ENCODE measurements at regions not wholly inside any gene's neighbourhood (a gene's known extent, or its start where the extent isn't known, plus 50 kb on each side); places are given as distances from the start of the nearest gene placed in this dataset.

- Histone ChIP-seq H3K9me3 (no peaks in the 10 kb centered on the region), H3K9me2 (no peaks in the 10 kb centered on the region), H3K4me1 (ENCODE audit: control insufficient read depth in 1 of 2, insufficient read depth in 2 of 2, low read depth in 1 of 2, low read length in 1 of 2) (no peaks in the 10 kb centered on the region), H3K27me3 (ENCODE audit: insufficient read depth) (no peaks in the 10 kb centered on the region; the same call in 1 of the 2 replicates), H3K9ac (no peak overlapping the region), H3K36me3 (replicated peaks in 1 of 2; ENCODE audit: control insufficient read depth in 1 of 2, insufficient read depth in 2 of 2, low read length in 1 of 2) (no peaks in the 10 kb centered on the region), H3F3A (replicated peaks; ENCODE audit: insufficient read depth) (no peaks in the 10 kb centered on the region), H4K20me1 (ENCODE audit: insufficient read depth) (no peaks in the 10 kb centered on the region), H3K79me2 (ENCODE audit: insufficient read depth) (no peaks in the 10 kb centered on the region), H3K27ac (ENCODE audit: low read depth in 2 of 2, low read length in 1 of 2) (no peak overlapping the region), H3K4me3 (ENCODE audit: low read depth in 2 of 2, low read length in 1 of 2) (no peak overlapping the region), H2AFZ (ENCODE audit: low read depth) (no peak overlapping the region), H3K4me2 (no peak overlapping the region)
- ChIA-PET POLR2A (no interaction called here), CTCF (no interaction called here)
- no peak for TF ChIP-seq EZH2phosphoT487 (IDR thresholded peaks at IDR 0.05; ENCODE audit: borderline replicate concordance, low read depth)
- TF ChIP-seq MEF2A (IDR thresholded peaks at IDR 0.05; ENCODE audit: borderline replicate concordance, low read depth), result no peak
- TF ChIP-seq, protein P1, sequence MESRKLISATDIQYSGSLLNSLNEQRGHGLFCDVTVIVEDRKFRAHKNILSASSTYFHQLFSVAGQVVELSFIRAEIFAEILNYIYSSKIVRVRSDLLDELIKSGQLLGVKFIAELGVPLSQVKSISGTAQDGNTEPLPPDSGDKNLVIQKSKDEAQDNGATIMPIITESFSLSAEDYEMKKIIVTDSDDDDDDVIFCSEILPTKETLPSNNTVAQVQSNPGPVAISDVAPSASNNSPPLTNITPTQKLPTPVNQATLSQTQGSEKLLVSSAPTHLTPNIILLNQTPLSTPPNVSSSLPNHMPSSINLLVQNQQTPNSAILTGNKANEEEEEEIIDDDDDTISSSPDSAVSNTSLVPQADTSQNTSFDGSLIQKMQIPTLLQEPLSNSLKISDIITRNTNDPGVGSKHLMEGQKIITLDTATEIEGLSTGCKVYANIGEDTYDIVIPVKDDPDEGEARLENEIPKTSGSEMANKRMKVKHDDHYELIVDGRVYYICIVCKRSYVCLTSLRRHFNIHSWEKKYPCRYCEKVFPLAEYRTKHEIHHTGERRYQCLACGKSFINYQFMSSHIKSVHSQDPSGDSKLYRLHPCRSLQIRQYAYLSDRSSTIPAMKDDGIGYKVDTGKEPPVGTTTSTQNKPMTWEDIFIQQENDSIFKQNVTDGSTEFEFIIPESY (IDR thresholded peaks at IDR 0.05; ENCODE audit: borderline replicate concordance, low read depth), result no peak
- no peak for TF ChIP-seq FOXM1 (IDR thresholded peaks at IDR 0.05; ENCODE audit: low read depth)
- no peak for TF ChIP-seq SIN3A (IDR thresholded peaks at IDR 0.05; ENCODE audit: borderline replicate concordance, low read depth, low read length)
- no peak for TF ChIP-seq REST (IDR thresholded peaks at IDR 0.05; ENCODE audit: low read depth, low read length)
- TF ChIP-seq, protein P2, sequence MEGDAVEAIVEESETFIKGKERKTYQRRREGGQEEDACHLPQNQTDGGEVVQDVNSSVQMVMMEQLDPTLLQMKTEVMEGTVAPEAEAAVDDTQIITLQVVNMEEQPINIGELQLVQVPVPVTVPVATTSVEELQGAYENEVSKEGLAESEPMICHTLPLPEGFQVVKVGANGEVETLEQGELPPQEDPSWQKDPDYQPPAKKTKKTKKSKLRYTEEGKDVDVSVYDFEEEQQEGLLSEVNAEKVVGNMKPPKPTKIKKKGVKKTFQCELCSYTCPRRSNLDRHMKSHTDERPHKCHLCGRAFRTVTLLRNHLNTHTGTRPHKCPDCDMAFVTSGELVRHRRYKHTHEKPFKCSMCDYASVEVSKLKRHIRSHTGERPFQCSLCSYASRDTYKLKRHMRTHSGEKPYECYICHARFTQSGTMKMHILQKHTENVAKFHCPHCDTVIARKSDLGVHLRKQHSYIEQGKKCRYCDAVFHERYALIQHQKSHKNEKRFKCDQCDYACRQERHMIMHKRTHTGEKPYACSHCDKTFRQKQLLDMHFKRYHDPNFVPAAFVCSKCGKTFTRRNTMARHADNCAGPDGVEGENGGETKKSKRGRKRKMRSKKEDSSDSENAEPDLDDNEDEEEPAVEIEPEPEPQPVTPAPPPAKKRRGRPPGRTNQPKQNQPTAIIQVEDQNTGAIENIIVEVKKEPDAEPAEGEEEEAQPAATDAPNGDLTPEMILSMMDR (IDR thresholded peaks at IDR 0.05), result no peak
- TF ChIP-seq FOXJ3 (CRISPR knock-in tag; IDR thresholded peaks at IDR 0.05), result no peak
- TF ChIP-seq NRF1 (IDR thresholded peaks at IDR 0.05; ENCODE audit: low read depth, low read length), result no peak
- no peak for TF ChIP-seq NFIC (IDR thresholded peaks at IDR 0.05; ENCODE audit: borderline replicate concordance)
- TF ChIP-seq GABPA (IDR thresholded peaks at IDR 0.05; ENCODE audit: low read depth), result no peak
- TF ChIP-seq, protein P3, sequence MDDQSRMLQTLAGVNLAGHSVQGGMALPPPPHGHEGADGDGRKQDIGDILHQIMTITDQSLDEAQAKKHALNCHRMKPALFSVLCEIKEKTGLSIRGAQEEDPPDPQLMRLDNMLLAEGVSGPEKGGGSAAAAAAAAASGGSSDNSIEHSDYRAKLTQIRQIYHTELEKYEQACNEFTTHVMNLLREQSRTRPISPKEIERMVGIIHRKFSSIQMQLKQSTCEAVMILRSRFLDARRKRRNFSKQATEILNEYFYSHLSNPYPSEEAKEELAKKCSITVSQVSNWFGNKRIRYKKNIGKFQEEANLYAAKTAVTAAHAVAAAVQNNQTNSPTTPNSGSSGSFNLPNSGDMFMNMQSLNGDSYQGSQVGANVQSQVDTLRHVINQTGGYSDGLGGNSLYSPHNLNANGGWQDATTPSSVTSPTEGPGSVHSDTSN (IDR thresholded peaks at IDR 0.05), result no peak
- no peak for TF ChIP-seq FOSL2 (IDR thresholded peaks at IDR 0.05; ENCODE audit: borderline replicate concordance, low read depth)
- no peak for DNase-seq
- 0% methylated on average over 2 of the region's 2 CpGs for WGBS (ENCODE audit: low lambda C conversion rate)
Measured at GRCh38 chr2:36123995-36124394, 231.6 kb upstream of the CRIM1 start.

Measured in SK-N-SH (cell line).